ENCODE measurements at regions not wholly inside any gene's neighbourhood (a gene's known extent, or its start where the extent isn't known, plus 50 kb on each side); places are given as distances from the start of the nearest gene placed in this dataset.
"Not testable (repeated sequence)": the region's sequence is repeated elsewhere in the genome, so short reads cannot be mapped to it uniquely, and the experiment has no call there.

DNA sequence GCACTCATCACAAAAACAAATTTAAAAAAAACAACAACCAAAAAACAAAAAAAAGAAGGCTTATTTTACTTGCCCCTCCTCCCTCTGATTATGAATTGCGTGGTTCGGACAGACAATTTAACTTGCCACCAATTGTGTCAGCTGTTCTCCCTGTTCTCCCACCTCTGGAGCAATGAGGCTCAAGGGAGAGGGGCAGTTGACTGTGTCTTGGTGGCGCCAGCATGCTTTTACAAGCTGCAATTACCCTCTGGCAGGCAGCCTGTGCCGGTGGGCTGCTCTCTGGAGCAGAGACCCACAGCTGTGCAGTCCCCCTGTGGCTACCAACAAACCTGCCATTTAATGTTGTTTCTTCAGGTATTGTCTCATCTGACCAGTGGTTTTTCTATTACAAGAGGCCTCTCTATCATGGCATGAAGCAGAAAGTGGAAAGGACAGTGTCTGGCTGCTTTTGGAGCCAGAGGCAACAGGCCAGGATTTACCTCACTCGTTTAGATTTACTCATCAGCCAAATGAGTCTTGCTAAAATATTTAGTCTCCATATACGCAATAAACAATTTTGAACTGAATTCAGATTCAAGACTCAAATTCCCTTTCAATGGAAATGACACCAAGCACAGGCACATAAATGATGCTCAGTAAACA, 192.0 kb upstream of the TPRG1 start:
- DNase-seq: no peak
- no peak for ATAC-seq (replicated peaks)
- Mint-ChIP-seq H3K9me3 (no peaks in the 10 kb centered on the region), H3K27me3 (peaks cover 0 to 9% of the 10 kb centered on the region in 2 donors), H3K36me3 (no peaks in the 10 kb centered on the region), H3K4me1 (peaks cover 6 to 9% of the 10 kb centered on the region in 2 donors), H3K27ac (no peak overlapping the region), H3K4me3 (no peak overlapping the region)

DNA sequence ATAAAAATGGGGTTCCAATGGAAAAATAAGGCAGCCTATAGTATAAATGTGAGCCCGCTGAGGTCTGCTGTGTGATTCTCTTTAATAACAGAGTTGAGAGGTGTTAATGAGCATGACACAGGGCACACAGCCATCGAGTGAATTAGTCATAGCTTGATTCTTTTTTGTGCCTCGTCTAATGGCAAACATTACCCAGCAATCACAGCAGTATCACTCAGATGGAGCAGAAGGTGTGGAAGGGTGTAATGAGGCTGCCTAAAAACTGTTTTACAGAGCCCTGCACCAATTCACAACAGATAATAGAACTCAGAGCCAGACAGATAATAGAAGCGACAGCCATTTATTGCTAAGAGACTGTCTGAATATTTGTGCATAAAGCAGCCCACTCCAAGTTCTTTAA, 178.6 kb upstream of the TPRG1 start:
- ATAC-seq (replicated peaks): no peak
- no peak for DNase-seq
- Mint-ChIP-seq H3K9me3 (no peaks in the 10 kb centered on the region), H3K4me3 (no peak overlapping the region), H3K27ac (no peak overlapping the region), H3K36me3 (no peaks in the 10 kb centered on the region), H3K4me1 (no peaks in the 10 kb centered on the region), H3K27me3 (peaks cover 0 to 3% of the 10 kb centered on the region in 2 donors)

DNA sequence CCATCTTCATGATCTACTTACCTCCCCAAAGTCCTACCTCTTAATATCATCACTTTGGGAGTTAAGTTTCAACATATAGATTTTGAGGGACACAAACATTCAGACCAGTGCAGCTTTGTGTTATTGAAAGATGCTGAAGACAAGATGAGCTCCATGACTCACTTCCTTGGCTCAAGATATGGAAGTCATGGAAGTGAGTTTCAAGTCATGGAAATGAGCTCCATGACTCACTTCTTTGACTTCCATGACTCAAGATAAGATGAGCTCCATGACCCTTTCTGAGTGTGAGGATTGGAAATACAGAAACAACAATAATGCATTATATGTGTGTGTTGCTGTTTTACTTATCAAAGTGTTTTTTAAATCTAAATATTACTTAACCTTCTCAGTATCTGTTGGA, 170.2 kb upstream of the TPRG1 start:
- no peak overlapping the region for H3K4me3 Mint-ChIP-seq
- no peak overlapping the region for H3K27ac Mint-ChIP-seq
- no peaks in the 10 kb centered on the region for H3K9me3 Mint-ChIP-seq
- H3K36me3 Mint-ChIP-seq: no peaks in the 10 kb centered on the region
- DNase-seq: no peak
- H3K27me3 Mint-ChIP-seq: no peaks in the 10 kb centered on the region
- ATAC-seq (replicated peaks): no peak
- no peaks in the 10 kb centered on the region for H3K4me1 Mint-ChIP-seq

DNA sequence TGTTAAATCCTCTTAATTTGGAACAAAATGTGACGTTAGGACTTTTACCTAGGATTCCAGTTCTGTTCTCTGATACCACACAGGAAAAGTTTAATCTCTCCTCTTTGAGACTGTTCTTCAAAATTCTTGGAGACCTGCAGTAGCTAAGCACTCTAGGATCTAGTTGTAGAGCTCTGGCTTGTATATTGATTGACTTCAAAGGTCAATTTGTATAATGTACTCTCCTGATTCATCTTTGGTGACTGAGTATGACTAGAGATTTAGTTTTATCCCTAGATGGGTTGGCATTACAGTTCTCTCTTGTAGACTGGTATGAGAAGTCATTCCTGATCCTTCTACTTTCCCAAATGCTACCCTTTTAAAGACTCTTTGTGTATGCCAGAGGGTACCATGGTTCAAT, 168.4 kb upstream of the TPRG1 start:
- Mint-ChIP-seq H3K9me3 (no peaks in the 10 kb centered on the region), H3K27ac (no peak overlapping the region), H3K27me3 (no peaks in the 10 kb centered on the region), H3K4me1 (no peaks in the 10 kb centered on the region), H3K4me3 (no peak overlapping the region), H3K36me3 (no peaks in the 10 kb centered on the region)
- DNase-seq (no peak), ATAC-seq (replicated peaks) (no peak)

DNA sequence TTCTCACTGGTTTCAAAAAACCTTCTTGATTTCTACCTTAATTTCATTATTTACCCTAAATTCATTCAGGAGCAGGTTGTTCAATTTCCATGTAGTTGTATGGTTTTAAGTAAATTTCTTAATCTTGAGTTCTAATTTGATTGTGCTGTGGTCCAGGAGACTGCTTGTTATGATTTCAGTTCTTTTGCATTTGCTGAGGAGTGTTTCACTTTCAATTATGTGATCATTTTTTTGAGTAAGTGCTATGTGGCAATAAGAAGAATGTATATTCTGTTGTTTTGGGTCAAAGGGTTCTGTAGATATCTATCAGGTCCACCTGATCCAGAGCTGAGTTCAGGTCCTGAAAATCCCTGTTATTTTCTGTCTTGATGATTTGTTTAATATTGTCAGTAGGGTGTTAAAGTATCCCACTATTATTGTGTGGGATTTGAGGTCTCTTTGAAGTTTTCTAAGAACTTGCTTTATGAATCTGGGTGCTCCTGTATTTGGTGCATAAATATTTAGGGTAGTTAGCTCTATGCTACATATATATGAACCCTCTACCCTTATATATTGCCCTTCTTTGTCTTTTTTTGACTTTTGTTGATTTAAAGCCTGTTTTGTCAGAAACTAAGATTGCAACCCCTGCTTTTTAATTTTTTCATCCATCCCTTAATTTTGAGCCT, 158.4 kb upstream of the TPRG1 start:
- Mint-ChIP-seq H3K9me3 (peaks cover 19 to 20% of the 10 kb centered on the region in 2 donors), H3K27me3 (peaks cover 0 to 4% of the 10 kb centered on the region in 2 donors), H3K4me3 (no peak overlapping the region), H3K4me1 (no peaks in the 10 kb centered on the region), H3K36me3 (peaks cover 2 to 4% of the 10 kb centered on the region in 2 donors), H3K27ac (no peak overlapping the region)
- DNase-seq: no peak
- no peak for ATAC-seq (replicated peaks)

DNA sequence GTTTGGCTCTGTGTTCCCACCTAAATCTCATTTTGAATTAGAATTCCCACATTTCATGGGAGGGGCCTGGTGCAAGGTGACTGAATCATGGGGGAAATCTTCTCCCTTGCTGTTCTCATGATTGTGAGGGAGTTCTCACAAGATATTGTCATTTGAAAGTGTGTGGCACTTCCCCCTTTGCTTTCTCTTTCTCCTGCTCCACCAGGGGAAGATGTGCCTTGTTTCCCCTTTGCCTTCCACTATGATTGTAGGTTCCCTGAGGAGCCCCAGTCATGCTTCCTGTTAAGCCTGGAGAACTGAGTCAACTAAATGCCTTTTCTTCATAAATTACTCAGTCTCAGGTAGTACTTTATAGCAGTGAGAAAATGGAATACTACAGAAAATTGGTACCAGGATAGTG, 157.2 kb upstream of the TPRG1 start:
- Mint-ChIP-seq H3K9me3 (peaks cover 20 to 21% of the 10 kb centered on the region in 2 donors), H3K27ac (no peak overlapping the region), H3K27me3 (peaks cover 0 to 4% of the 10 kb centered on the region in 2 donors), H3K36me3 (peaks cover 4% of the 10 kb centered on the region in 2 donors), H3K4me1 (no peaks in the 10 kb centered on the region), H3K4me3 (no peak overlapping the region)
- no peak for ATAC-seq (replicated peaks)
- no peak for DNase-seq

DNA sequence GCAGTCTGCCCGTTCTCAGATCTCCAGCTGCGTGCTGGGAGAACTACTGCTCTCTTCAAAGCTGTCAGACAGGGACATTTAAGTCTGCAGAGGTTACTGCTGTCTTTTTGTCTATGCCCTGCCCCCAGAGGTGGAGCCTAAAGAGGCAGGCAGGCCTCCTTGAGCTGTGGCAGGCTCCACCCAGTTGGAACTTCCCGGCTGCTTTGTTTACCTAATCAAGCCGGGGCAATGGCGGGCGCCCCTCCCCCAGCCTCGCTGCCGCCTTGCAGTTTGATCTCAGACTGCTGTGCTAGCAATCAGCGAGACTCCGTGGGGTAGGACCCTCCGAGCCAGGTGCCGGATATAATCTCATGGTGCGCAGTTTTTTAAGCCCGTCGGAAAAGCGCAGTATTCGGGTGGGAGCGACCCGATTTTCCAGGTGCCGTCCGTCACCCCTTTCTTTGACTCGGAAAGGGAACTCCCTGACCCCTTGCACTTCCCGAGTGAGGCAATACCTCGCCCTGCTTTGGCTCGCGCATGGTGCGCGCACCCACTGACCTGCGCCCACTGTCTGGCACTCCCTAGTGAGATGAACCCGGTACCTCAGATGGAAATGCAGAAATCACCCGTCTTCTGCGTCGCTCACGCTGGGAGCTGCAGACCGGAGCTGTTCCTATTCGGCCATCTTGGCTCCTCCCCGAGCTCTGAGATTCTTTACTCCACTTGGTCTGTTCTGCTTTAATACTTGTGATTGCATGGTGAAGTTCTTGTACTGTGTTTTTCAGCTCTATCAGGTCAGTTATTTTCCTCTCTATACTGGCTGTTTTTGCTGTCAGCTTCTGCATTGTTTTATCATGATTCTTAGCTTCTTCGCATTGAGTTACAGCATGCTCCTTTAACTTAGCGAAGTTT, 148.9 kb upstream of the TPRG1 start:
- not testable (repeated sequence) for ATAC-seq (replicated peaks); H3K27ac Mint-ChIP-seq; DNase-seq; H3K4me1 Mint-ChIP-seq; H3K36me3 Mint-ChIP-seq; H3K9me3 Mint-ChIP-seq; H3K4me3 Mint-ChIP-seq
- peaks cover 20 to 27% of the 10 kb centered on the region in 2 donors for H3K27me3 Mint-ChIP-seq

DNA sequence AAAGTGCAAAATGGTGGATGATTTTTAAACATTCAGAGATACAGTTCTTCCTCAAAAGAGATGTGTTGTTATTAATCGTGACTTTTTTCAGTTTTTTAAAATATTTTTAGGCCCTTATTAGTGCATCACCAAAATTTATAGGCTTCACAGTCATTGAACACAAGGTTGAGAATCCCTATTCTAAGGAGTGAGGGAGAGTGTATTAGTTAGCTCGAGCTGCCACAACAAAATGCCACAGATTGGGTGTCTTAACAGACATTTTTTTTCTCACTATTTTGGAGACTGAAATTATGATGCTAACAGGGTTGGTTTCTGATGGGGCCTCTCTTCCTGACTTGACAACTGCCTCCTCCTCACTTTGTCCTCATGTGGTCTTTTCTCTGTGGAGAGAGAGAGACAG, 145.9 kb upstream of the TPRG1 start:
- no peak for ATAC-seq (replicated peaks)
- peaks cover 0 to 2% of the 10 kb centered on the region in 2 donors for H3K9me3 Mint-ChIP-seq

DNA sequence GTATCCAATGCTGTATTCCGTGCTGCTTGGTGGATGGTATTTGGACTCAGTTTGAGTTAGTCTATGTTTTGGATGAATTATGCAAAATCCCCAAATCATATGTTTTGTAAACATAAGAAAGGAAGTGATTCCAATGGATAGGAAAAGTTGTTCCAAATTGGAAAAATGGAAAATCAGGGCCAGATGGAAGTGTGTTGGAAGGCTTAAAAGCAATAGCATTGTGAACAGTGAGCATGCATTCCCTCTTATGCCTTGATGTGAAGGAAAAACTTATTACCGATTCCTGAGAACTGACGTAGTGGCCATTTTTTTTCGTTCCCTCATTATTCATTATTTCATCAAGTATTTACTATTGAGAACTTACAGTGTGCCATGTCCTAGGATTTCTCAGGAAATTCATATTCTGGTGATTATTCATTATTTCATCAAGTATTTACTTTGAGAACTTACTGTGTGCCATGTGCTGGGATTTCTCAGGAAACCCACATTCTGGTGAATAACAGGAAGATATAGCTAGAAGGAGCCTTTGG, 144.1 kb upstream of the TPRG1 start:
- DNase-seq: no peak
- H3K4me1 Mint-ChIP-seq: no peaks in the 10 kb centered on the region
- H3K9me3 Mint-ChIP-seq: peaks cover 0 to 2% of the 10 kb centered on the region in 2 donors
- H3K4me3 Mint-ChIP-seq: no peak overlapping the region
- H3K27ac Mint-ChIP-seq: no peak overlapping the region
- no peak for ATAC-seq (replicated peaks)
- no peaks in the 10 kb centered on the region for H3K36me3 Mint-ChIP-seq
- H3K27me3 Mint-ChIP-seq: peaks cover 20 to 27% of the 10 kb centered on the region in 2 donors

More for the DNA sequence above, 145.9 kb upstream of the TPRG1 start:
- H3K27me3 Mint-ChIP-seq: peaks cover 20 to 27% of the 10 kb centered on the region in 2 donors
- H3K27ac Mint-ChIP-seq: no peak overlapping the region
- H3K36me3 Mint-ChIP-seq: no peaks in the 10 kb centered on the region
- H3K4me1 Mint-ChIP-seq: no peaks in the 10 kb centered on the region
- H3K4me3 Mint-ChIP-seq: no peak overlapping the region
- no peak for DNase-seq

DNA sequence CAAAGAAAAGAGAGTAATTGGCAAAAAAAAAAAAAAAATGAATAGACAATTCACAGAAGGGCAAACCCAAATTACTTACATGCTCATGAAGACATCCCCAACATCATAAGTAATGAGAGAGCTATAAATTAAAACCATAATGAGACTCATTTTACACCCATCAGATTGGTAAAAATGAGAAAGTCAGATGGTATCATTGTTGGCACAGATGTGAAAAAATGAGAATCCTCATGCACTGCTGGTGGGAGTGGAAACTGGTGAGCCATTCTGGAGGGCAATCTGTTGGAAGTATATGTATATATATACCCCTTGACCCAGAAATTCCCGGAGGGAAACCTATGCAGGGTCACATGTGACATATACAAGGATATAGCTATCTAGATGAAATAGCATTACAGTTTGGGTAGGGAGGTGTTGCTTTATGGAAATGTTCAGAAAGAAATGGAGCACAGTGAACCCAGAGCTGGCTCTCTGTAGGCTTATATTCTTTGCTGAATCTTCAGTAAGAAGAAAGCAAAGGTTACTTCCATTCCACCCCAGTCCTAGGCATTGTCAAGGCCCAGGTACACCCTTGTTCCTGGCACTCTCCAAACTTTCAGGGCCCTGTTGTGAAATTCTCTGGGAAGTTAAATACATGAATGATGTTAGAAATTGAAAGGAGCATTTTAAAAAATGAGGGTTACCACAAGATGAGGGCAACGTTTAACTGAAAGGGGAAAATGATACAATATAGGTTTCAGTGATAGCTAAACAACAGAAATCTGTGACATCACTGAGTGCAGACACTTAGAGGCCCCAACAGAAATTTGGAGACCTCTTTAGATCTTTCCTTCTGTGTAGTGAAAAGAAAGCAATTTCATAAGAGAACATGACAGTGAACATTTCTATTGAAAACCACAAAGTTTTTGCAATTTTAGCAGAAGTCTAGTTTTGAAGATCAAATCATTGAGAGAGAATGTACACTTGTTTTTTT, 132.7 kb upstream of the TPRG1 start:
- no peaks in the 10 kb centered on the region for H3K36me3 Mint-ChIP-seq
- peaks cover 4 to 15% of the 10 kb centered on the region in 2 donors for H3K4me1 Mint-ChIP-seq
- no peaks in the 10 kb centered on the region for H3K27me3 Mint-ChIP-seq
- DNase-seq: no peak
- H3K4me3 Mint-ChIP-seq: no peak overlapping the region
- no peak for ATAC-seq (replicated peaks)
- peaks cover 0 to 5% of the 10 kb centered on the region in 2 donors for H3K9me3 Mint-ChIP-seq
- H3K27ac Mint-ChIP-seq: no peak overlapping the region

DNA sequence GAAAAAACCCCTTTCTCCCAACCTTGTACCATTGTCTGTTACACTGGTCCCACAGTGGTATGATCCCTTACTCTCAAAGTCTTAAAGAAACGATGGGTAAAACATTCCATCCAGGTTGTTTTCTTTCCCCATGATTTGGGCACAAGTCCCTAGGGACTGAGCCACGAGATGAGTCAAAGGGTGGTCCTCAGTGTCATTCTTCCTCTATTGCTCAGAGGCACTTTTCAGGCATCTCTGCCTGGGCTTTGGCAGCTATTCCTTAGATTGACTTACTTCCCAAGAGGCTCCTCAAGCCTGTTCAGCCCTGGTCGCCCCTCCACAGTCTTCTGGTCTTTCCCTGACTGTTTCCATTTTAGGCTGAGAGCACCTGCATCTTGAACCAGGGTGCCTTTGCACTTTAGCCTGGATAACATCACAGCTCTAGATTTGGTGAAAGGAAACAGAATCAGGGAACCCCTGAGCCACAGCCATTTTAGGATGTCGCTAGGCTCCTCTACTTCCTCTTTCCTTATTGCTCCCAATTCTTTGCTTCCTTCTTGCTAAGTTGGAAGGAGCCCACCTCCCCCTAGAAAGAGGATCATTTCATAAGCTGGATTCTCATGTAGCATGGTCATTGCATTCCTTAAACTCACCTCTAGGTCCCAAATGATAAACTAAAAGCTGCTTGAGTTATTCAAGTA, 131.0 kb upstream of the TPRG1 start:
- Mint-ChIP-seq H3K27me3 (no peaks in the 10 kb centered on the region), H3K4me1 (peaks cover 4 to 15% of the 10 kb centered on the region in 2 donors), H3K9me3 (no peaks in the 10 kb centered on the region), H3K4me3 (no peak overlapping the region), H3K36me3 (no peaks in the 10 kb centered on the region), H3K27ac (no peak overlapping the region)
- ATAC-seq (replicated peaks) (peak in 1 of 2 donors; percentile 5), DNase-seq (no peak)

DNA sequence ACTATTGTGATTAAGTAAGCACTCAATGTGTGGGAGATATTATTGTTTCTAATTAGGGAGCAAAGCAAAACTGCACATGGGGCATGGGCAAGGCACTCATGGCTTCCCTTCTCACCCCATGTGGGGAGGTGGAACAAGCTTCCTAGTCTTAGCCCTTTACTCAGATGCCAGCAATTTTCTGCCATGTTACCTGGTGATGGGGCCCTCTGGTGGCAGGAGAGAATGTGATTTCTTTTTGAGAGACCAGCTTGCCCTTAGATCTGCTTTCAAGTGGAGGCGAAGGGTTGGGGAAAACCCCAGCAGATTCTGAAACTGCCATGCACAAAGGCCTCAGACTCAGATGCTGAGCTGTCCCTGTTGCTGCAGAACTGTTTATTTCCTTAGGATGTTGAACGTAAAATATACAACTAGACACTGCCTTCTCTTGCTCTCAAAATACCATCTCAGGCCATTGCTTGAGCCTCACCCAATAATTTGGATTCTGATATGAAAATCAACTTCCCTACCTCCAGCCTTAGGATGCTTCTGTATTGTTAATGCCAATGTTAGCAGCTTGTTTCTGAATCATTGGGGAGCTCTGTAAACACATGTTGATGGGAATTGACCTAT, 130.2 kb upstream of the TPRG1 start:
- Mint-ChIP-seq H3K9me3 (no peaks in the 10 kb centered on the region), H3K4me3 (no peak overlapping the region), H3K27ac (no peak overlapping the region), H3K4me1 (peaks cover 4 to 15% of the 10 kb centered on the region in 2 donors), H3K27me3 (no peaks in the 10 kb centered on the region), H3K36me3 (no peaks in the 10 kb centered on the region)
- ATAC-seq (replicated peaks) (peak; percentile 99 to 100), DNase-seq (peak; percentile 64)

DNA sequence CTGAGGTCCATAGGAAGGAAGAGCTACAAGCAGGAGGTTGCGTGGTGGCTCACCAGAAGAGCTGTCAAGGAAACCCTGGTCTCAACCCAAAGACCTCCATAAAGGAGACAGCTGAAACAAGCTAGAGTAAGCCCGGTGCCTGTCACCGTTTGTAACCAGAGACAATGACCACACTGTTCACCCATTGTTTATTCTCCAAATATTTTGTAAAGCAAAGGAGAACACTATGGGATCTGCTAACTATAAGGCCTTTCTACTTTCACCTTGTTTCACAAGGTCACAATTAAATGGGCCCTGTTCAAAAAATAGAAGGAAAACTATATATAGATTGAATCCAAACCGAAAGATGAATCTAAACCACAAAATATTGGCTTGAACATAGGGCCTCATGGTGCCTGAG, 128.9 kb upstream of the TPRG1 start:
- ATAC-seq (replicated peaks): no peak
- Mint-ChIP-seq H3K4me3 (no peak overlapping the region), H3K9me3 (no peaks in the 10 kb centered on the region), H3K4me1 (peaks cover 4 to 15% of the 10 kb centered on the region in 2 donors), H3K27me3 (peaks cover 0 to 6% of the 10 kb centered on the region in 2 donors), H3K36me3 (no peaks in the 10 kb centered on the region), H3K27ac (no peak overlapping the region)
- no peak for DNase-seq

Data from stimulated activated naive B cell treated with anti-CD40 and anti-IgM and Interleukin-4, amounts not matched to agents 10 μg/mL and 1 μg/mL and 100 μg/mL, for 72 hours (primary cell).